GM19023 (cell line): ENCODE measurements at regions not wholly inside any gene's neighbourhood (a gene's known extent, or its start where the extent isn't known, plus 50 kb on each side); places are given as distances from the start of the nearest gene placed in this dataset.
"Not testable (repeated sequence)": the region's sequence is repeated elsewhere in the genome, so short reads cannot be mapped to it uniquely, and the experiment has no call there.

Experiments used
- ATAC-seq: cut with Tn5 transposase; IDR thresholded peaks from one replicate; pipeline ENCODE4 v1.9.1; 2021; ENCODE audit warnings: mild to moderate bottlenecking, moderate library complexity; ENCODE audit not compliant: unreplicated experiment

DNA sequence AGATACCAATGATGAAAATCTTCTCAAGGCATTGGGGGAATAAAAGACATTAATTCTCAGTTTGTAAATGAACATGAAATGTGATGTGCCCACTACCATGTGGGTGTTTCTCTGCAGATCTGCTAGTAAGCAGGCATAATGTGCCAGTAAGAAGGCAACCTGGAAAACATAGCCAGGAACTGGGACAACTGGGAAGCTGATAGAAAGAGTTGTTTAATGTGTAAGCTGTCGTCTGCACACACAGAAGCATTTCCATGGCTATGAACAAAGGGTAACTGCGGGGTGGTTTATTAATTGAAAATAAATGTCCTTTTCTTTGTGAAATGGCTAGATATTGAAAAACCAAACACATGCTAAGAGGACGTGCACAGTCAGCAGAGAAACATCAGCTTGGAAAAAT, 52.0 kb downstream of the ZC3H11B start:
- ATAC-seq: no peak

DNA sequence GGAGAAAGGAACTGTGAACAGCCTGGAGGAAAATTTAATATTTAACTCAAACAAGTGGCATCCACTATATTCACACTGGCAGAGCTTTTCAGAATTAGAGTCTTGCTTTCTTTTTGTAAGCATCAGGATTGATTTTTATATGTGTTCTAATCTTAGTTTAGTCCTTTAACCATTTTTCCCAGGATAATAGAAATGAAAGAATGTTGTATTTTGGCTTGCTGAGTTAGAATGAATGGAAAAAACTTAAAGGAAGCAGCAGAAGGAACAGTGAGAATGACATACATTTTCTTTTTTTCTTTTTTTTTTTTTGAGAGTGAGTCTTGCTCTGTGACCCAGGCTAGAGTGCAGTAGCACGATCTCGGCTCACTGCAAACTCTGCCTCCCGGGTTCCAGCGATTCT, 53.0 kb downstream of the ZC3H11B start:
- ATAC-seq: no peak

DNA sequence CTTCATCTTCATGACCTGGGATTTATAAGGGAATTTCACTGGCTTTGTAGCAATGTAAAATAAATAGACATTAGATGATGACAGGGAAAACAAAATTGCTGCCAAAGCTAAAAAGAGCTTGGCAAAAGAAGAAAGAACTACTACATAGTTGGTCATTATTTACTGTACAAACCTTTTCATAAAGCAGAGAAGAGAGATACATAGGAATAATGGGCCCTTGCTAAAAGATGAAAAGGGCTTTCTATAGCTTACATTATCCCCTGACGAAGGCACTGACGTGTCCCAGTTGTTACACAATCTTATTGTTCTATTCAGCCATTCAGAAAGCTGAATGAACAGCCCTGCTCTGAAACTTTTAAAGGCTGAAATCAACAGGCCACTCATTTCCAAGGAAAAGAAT, 57.1 kb downstream of the ZC3H11B start:
- no peak for ATAC-seq

DNA sequence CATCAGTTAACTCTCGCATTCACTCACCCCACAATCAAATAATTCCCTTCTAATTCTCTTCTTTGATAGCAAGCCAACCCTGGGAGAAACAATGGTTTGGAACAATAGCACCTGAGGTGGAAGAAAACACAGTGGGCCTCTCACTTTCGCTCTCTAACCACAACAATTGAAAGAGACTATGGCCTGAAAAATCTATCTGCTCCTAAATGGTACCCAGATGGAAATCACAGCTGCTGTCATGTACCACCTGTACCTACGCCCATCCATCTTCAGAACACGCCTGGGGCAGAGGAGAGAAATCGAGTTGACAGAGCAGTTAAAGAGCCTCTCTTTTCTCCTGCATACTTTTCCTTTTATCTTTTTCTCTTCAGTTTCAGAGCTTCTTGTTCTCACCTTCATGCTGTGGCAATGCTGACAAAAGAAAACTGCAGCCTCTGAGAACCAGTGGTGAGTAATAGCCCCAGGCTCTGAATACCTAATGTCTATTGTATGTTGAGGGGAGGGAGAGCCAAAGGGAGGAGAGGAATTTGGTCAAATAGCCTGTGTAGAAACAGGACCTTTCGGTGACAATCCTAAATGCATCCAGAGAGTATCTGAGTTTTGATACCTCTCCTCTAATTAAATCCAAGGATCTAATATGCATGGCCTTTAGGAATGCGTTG, 57.7 kb downstream of the ZC3H11B start:
- ATAC-seq: no peak

DNA sequence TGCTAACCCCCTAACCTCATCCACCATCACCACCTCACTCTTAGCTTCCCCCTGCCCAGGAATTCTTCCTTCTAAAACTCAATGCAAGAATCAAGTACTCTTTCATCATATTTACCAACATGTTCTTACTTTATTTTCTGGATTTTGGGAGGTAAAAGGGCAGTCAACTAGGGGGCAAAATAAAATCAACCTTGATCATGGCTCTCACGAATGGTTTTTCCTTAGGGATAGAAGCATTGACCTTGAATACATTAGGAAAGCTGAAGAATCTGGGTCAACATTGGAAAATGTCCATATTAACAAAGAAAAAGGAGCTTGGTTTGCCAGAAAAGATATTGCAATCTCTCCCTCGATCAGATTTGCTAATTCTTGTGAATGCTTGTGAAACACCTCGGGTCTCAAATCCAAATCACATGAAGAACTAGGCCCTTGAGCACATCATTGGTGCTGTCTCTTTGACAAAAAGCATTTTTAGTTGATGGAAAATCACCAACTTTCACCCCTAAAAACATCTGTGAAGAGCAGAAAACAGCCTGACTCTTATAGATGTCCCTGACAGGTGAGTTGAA, 58.9 kb downstream of the ZC3H11B start:
- no peak for ATAC-seq

DNA sequence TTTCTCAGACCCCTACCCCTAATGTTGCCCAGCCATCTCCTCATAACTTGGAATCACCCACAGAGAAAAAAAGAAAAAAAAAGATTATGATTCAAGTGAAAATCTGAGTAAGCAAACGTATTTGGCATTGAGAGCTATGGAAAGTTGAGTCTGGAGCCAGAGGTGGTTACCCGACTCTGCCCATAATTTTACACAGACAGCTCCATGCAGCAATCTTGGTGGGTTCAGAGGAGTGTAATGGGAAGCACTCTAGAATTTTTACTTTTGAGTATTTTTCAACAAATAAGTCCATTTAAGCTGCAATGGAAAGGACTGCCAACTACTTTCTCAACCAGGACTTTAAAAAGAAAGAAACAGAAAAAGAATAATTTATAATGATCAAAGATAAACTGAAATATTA, 62.7 kb downstream of the ZC3H11B start:
- ATAC-seq: no peak

DNA sequence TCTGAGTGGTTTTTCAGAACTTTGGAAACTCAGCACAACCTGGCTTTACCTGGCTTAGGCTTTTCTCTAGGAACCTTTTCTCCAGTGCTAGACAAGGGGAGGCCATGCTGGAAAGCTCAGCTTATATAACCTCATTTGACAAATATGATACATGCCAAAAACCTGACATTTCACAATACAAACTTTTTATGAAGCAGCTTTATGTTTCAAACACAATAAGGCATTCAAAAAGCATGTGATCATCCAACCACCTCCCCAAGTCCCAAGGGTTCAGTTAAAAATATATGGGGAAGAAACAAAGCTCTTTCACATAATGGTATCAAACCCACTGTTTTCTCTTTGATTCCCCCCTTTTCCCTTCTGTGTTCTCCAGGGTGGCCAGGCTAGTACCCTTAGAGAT, 63.7 kb downstream of the ZC3H11B start:
- no peak for ATAC-seq

DNA sequence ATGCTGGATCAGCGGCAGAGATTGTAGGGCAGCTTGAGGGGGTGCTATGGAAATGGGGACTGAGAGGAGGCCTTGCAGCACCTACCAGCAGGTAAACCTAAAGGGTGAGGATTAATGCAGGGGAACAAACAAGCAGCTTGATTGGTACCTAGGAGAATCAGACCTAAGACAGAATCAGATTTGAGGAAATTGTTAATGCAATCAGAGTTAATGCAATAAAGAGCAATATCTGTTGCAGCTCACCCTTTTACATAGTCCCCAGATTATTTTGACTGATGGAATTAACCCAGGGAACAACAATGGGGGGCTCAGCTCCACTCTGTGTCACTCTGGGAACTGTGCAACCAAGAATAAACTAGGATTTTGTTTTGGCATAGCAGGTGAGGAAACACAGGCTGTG, 64.5 kb downstream of the ZC3H11B start:
- no peak for ATAC-seq

DNA sequence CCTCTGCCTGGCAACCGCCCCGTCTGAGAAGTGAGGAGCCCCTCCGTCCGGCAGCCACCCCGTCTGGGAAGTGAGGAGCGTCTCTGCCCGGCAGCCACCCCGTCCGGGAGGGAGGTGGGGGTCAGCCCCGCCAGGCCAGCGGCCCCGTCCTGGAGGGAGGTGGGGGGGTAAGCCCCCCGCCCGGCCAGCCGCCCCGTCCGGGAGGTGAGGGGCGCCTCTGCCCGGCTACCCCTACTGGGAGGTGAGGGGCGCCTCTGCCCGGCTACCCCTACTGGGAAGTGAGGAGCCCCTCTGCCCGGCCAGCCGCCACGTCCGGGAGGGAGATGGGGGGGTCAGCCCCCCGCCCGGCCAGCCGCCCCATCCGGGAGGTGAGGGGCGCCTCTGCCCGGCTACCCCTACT, 67.1 kb downstream of the ZC3H11B start:
- not testable (repeated sequence) for ATAC-seq

DNA sequence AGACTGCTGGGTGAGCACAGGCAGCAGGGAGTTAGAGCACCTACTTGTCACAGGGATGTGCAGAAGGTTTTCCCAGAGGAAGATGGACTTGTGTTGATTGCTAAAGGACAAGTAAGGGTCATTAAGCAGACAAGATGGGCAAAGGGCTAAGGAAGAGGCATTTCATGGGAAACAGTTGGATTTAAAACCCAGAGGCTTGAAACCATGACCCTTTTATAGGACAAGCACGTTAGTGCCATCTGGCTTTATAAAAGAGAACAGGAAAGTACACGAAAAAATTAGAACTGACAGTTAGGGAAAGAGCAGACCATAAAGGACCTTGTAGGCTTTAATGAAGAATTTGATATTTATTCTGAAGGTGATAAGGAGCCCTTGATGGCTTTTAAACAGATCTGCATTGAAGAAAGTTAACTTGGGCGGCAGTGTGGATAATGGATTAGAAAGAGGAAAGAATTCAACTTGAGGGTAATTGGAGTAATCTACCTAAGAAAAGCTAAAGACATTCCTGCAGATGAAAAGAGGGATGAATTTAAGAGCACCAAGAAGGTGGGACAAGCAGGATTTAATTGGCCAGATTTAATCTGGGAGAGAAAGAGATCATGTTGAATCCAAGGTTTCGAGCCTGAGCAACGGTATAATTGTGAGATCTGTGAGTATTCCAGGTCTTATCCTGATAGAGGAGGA, 68.6 kb downstream of the ZC3H11B start:
- no peak for ATAC-seq

DNA sequence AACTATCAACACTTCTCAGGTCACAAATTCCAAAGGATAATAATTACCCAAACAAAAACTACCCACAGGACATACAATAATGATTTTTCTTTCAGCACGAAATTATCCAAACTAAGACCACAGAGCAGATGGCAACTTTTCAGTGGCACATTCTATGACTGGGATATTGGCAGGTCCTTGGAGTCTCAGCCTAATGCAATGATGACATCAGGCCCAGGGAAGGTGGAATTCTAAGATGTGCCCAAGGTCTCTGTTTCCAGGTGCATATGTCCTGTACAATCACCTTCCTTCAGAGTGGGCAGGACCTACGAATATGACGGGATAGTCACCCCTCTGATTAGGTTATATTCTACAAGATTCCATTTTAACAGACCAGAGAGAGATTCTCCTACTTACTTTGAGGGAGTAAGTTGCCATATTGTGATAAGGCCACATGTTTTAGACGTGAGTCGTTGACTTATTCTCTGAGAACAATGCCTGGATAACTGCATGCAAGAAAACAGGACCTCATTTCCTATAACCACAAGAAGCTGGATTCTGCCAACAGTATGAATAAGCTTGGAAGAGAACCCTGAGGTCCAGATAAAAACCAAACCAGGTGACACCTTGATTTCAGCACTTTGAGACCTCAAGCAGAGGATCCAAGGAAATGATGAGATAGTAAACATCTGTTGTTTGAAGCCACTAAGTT, 69.9 kb downstream of the ZC3H11B start:
- no peak for ATAC-seq

DNA sequence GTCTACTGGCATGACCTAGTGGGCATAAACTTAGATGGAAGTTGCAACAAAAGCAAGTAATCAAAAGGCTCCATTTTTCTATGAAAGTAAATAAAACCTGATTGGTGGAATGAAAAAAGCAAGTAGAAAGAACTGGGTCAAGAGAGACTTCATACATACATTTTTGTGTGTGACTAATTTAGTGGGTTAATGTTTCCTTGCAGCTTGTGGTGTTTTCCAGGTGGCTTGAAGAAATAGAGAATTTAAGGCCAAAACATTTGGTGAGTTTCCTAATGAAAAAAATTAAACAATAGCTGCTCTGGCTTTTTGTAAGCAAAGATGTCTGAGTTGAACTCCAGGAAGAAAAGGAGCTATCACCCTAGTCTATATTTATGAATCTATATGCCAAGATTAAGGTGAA, 71.0 kb downstream of the ZC3H11B start:
- ATAC-seq: no peak

DNA sequence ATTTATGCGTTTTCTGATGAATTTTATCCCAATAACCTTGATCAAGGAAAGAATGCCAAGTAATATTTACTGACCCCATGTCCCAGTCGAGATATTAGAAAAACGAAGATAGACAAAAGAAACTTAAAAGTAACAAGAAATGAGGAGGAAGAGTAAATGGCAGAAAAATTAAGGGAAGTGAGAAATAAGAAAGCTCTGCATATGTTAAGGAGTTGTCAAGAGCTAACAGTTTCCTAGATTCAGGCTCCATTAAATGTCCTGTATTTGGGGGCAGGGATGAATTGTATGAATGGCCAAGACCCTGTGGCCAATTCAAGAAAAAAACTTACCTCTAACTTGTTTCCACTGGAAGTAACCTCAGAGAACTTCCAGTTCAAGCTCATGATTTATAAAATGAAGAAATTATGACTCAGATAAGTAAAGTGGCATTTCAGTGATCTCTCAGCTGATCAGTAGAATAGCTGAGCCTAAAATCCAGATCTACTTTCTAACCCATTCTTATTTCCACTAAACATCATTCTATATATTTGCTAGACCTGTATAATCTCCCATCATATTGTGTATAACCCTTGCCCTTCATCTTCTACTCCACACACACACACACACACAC, 73.2 kb downstream of the ZC3H11B start:
- no peak for ATAC-seq

DNA sequence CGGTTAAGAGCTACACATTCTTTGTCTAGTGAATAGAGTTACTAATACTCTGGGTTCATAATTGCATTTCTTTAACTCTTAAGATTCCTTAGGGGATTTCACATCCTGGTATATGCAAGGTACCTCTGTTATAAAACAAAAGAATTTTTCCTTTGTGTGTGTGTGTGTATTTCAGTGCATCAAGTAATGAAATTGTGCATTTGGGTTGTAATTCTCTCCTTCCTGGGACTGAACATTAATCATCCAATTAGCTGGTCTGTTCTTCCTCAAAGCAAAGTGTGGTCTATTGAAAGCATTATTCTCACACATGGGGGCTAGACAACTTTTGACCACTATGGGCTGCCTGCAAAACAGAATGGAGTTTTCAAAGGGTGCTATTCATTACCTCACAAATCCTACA, 74.0 kb downstream of the ZC3H11B start:
- no peak for ATAC-seq

DNA sequence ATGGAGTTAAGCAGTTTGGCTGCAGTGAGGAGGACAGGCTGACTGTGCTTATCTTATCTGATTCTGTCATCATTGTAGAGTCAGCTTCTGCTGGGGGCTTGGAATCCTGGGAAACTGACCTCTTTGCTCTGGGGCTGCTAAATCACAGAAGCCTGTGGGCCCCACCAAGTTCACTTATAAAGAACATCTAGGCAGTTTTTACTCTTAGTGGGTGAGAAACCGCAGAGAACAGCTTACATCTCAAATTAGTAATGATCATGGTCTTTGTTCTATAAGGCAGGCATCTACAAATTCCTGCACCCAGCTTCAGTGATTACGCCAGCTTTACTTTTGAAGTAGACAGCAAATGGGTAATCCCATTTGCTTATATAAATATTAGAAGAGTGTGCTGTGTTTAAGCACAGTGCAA, 75.7 kb downstream of the ZC3H11B start:
- ATAC-seq: no peak

DNA sequence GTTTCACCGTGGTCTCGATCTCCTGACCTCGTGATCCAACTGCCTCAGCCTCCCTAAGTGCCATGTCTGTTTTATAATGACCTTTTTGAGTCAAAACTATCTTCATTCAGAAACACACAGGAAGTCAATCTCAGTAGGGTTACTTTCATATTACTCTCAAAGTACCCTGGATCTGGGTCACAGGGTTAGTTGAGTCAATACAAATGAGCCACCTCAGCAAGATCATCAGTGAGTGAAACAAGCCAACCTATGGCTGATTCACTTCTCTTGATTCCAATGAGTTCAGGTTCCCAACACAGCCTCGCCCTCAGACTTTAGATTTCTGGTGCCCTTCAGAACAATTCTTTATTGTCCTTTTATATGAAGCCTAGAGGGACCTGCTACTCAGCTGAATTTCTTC, 76.9 kb downstream of the ZC3H11B start:
- no peak for ATAC-seq

DNA sequence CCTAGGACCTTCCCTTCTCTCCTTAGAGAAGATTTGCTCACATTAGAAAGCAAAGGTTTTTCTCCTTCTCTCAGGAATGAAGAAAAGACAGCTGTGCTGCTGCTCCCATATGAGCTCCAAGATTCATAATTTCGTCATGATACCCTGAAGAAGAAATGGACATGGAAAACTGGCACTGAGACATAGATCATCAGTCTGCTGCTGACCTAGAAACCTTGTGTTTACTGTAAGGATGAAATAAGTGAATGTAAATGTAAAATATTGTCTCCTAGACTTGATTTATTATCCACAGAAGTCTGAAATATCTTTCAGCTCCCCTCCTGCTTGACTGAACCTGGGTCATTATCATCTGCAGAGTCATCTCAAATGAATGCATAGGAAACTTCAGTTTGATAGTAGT, 77.9 kb downstream of the ZC3H11B start:
- no peak for ATAC-seq

DNA sequence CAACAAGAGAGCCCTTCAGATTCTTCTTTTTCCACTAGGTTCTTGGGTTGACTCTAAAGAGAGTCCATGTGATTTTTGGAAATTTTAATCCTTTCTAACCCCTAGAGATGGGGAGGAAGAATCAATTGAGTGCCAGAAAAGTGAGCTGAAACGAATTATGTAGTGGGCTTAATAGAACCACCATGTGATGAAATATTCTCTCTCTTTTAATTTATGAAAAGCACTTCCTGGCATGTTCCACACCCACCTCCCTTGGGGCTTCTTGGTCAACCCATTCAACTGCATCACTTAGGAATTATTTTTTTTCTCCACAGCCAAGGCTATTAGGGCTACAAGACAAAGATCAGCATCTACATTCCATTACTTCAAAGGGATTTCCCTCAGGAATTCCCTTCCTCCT, 79.6 kb downstream of the ZC3H11B start:
- no peak for ATAC-seq

DNA sequence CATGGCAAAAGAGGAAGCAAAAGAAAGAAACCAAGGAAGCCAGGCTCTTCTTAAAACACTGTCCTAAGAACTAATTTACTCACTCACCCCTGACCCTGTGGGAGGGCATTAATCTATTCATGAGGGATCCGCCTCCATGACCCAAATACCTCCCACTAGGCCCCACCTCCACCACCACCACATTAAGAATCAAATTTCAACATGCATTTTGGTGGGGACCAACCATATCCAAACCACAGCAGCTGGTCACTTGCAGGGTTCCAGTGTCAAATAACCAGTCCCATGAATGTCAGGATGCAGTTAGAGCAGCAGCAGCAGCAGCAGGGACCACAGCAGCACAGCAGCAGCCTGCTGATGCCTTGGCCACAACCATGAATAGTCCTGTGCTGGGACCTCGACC, 83.8 kb downstream of the ZC3H11B start:
- no peak for ATAC-seq

DNA sequence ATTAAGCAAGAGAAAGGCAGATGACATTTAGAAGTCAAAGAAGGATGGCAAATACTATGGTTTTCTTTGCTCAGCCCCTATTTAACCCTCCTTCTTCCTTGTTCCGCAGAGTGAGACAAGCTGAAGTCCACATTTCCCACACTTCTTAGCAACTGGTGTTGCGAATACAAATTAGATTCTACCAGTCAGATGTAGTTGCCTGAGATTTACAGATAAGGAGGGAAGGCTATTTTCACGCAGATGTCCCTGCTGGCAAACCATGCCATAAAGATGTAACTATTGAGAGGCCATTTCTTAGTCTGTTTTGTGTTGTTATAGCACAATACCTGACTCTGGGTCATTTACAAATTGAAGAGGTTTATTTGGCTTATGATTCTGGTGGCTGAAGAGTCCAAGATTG, 84.3 kb downstream of the ZC3H11B start:
- ATAC-seq: no peak

DNA sequence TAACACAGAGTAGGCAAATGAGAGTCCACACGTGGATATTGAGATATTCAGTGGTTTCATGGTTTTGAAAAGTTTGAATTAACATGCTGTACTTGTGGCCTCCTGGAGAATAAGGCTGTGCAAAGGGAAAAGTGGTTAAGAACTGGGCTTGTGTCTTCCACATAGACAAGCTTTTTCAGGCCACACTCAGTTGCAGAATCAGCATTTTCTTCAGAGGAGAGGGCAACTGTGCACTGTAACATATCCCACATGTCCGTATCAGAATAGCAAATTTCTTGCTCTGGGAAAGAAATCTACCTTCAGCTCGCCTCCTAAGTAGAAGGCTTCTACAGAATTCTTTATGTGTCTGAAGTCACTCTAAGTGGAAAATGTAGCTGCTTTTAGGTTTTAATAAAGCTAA, 84.9 kb downstream of the ZC3H11B start:
- ATAC-seq: no peak

DNA sequence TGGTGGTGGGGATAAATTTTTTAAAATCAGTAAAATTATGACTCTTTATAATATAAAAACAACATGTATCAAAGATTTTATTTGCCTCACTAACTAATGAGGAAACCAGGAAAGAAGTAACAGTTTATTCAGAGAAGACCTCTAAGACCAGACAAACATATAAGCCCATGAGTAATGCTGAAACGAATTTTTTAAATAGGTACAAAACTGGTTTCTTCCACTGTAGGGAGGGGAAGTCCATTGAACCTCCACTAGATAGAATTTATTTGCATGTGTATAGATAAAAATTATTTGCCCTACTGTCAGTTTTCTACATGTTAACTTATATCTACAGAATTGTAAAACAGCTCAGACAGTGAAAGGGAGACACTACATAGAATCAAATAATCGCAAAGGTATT, 86.8 kb downstream of the ZC3H11B start:
- no peak for ATAC-seq
